ENCODE measurements at regions not wholly inside any gene's neighbourhood (a gene's known extent, or its start where the extent isn't known, plus 50 kb on each side); places are given as distances from the start of the nearest gene placed in this dataset.

DNA sequence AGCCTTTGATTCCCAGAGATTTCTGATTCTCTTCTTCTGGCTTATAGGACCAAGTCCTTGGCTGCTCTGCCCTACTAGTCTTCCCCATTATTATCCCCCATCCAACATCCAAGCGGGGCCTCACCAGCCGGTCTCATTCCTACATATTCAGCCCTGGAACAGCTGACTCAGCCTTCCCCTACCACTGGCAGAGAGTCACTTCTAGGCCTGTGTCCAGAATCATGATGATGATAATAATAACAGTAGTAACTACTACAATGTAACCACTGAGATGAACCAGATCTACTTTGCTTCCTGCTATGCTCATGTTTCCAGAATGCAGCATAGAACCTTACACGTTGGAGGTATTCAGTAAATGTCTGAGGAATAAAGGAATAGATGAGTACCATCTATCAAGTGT, 295.2 kb downstream of the SRBD1 start:
- Histone ChIP-seq H3K36me3 (ENCODE audit: insufficient read depth, low read length) (no peaks in the 10 kb centered on the region), H3K9me3 (ENCODE audit: control insufficient read depth in 1 of 2, low read length in 2 of 2) (no peaks in the 10 kb centered on the region), H3K27ac (ENCODE audit: low read depth, low read length) (no peak overlapping the region), H3K4me1 (ENCODE audit: insufficient read depth, low read length) (no peaks in the 10 kb centered on the region), H3K27me3 (ENCODE audit: insufficient read depth, low read length) (no peaks in the 10 kb centered on the region), H3K4me3 (ENCODE audit: low read length in 2 of 2) (no peak overlapping the region)
- CTCF ChIA-PET (ENCODE audit: partially characterized antibody) = no interaction called here
- no peak for DNase-seq
- no peaks in the 10 kb centered on the region for H3K4me1 Mint-ChIP-seq
- POLR2A ChIA-PET (ENCODE audit: partially characterized antibody) = no interaction called here
- no peaks in the 10 kb centered on the region for H3K36me3 Mint-ChIP-seq
- H3K27ac Mint-ChIP-seq = no peak overlapping the region
- H3K4me3 Mint-ChIP-seq = no peak overlapping the region
- H3K9me3 Mint-ChIP-seq = peaks cover 0 to 4% (median 0%) of the 10 kb centered on the region in 8 donors
- intact Hi-C loops (cut with micrococcal nuclease) = no loop called here
- peaks cover 4 to 5% of the 10 kb centered on the region in 2 donors for H3K27me3 Mint-ChIP-seq

DNA sequence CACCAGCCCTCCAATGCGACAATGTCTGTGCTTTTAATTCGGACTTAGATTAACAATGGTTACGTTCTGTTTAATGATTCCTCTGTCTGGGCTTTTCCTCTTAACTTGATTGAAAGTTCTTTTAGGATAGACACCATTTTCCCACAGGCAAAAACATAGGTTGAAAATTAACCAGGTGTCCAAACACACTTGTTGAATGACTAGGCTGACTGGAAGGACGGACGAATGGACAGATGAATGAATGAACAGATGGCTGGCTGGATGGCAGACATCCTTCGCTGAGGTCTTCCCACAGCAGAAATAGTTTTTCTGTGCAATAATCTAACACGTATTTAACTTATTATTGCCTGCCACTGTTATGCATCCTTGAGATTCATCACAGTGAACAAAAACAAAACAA, 298.8 kb downstream of the SRBD1 start:
- ChIA-PET POLR2A (ENCODE audit: partially characterized antibody) (no interaction called here), CTCF (ENCODE audit: partially characterized antibody) (no interaction called here)
- no peaks in the 10 kb centered on the region for H3K27me3 ChIP-seq (ENCODE audit: insufficient read depth, low read length)
- H3K4me3 Mint-ChIP-seq = no peak overlapping the region
- H3K4me1 Mint-ChIP-seq = no peaks in the 10 kb centered on the region
- H3K9me3 ChIP-seq (ENCODE audit: control insufficient read depth in 1 of 2, low read length in 2 of 2) = no peaks in the 10 kb centered on the region
- peaks cover 2 to 11% of the 10 kb centered on the region in 2 donors for H3K27me3 Mint-ChIP-seq
- H3K36me3 Mint-ChIP-seq = no peaks in the 10 kb centered on the region
- intact Hi-C loops (cut with micrococcal nuclease) = no loop called here
- no peak overlapping the region for H3K4me3 ChIP-seq (ENCODE audit: low read length in 2 of 2)
- H3K4me1 ChIP-seq (ENCODE audit: insufficient read depth, low read length) = no peaks in the 10 kb centered on the region
- no peak overlapping the region for H3K27ac Mint-ChIP-seq
- no peak overlapping the region for H3K27ac ChIP-seq (ENCODE audit: low read depth, low read length)
- no peaks in the 10 kb centered on the region for H3K36me3 ChIP-seq (ENCODE audit: insufficient read depth, low read length)
- H3K9me3 Mint-ChIP-seq = peaks cover 0 to 2% (median 0%) of the 10 kb centered on the region in 8 donors
- no peak for DNase-seq

DNA sequence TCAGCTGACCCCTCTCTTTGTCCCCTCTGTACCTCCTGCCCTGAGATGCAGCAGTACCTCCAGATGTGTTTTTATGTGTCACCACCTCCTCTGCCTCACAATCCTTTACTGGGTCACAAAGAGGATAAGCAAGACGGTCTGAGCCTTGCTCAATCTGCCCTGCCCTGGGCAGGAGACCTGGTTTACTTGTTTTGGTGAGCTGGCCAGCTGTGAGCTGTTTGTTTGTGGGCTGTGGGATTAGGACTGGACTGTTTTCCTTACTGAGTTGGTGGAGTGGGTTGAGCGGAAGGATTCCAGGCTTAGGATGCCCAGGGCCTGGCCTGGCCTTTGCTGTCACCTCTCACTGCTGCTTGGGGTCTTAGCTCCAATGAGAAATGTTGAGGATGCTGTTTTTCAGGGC, 299.5 kb downstream of the SRBD1 start:
- no peak overlapping the region for H3K4me3 ChIP-seq (ENCODE audit: low read length in 2 of 2)
- Mint-ChIP-seq H3K4me3 (no peak overlapping the region), H3K9me3 (peaks cover 0 to 2% (median 0%) of the 10 kb centered on the region in 8 donors), H3K27ac (no peak overlapping the region), H3K4me1 (no peaks in the 10 kb centered on the region), H3K27me3 (peaks cover 2 to 11% of the 10 kb centered on the region in 2 donors), H3K36me3 (no peaks in the 10 kb centered on the region)
- H3K27me3 ChIP-seq (ENCODE audit: insufficient read depth, low read length) = no peaks in the 10 kb centered on the region
- H3K36me3 ChIP-seq (ENCODE audit: insufficient read depth, low read length) = no peaks in the 10 kb centered on the region
- ChIA-PET POLR2A (ENCODE audit: partially characterized antibody) (no interaction called here), CTCF (ENCODE audit: partially characterized antibody) (no interaction called here)
- H3K9me3 ChIP-seq (ENCODE audit: control insufficient read depth in 1 of 2, low read length in 2 of 2) = no peaks in the 10 kb centered on the region
- H3K27ac ChIP-seq (ENCODE audit: low read depth, low read length) = no peak overlapping the region
- intact Hi-C loops (cut with micrococcal nuclease) = no loop called here
- no peaks in the 10 kb centered on the region for H3K4me1 ChIP-seq (ENCODE audit: insufficient read depth, low read length)
- no peak for DNase-seq

DNA sequence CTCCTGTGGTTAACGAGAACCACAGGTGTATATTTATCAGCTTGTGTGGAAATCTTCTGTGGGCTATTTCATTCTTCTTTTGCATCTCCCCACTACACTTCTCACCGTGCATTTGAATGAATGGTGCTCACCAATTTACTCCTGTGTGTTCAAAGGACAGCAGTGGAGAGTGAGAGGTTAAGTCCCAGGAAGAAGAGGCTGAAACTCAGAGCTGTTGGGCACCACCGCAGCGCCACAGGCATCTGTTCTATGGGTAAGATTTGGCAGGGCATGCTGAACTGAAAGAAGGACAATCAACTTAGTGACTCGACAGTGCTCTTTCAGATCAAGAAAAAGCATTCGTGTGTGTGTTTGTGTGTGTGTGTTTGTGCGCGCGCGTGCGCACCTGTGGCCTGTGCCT, 297.9 kb upstream of the SIX2 start:
- H3K36me3 Mint-ChIP-seq = no peaks in the 10 kb centered on the region
- no peak overlapping the region for H3K4me3 Mint-ChIP-seq
- no peaks in the 10 kb centered on the region for H3K27me3 ChIP-seq (ENCODE audit: insufficient read depth, low read length)
- peaks cover 0 to under 1% (median 0%) of the 10 kb centered on the region in 8 donors for H3K9me3 Mint-ChIP-seq
- no peaks in the 10 kb centered on the region for H3K9me3 ChIP-seq (ENCODE audit: control insufficient read depth in 1 of 2, low read length in 2 of 2)
- H3K36me3 ChIP-seq (ENCODE audit: insufficient read depth, low read length) = no peaks in the 10 kb centered on the region
- no peak for DNase-seq
- peaks cover 11 to 14% of the 10 kb centered on the region in 2 donors for H3K27me3 Mint-ChIP-seq
- no peak overlapping the region for H3K27ac Mint-ChIP-seq
- ChIA-PET CTCF (ENCODE audit: partially characterized antibody) (no interaction called here), POLR2A (ENCODE audit: partially characterized antibody) (no interaction called here)
- no peaks in the 10 kb centered on the region for H3K4me1 Mint-ChIP-seq
- H3K27ac ChIP-seq (ENCODE audit: low read depth, low read length) = no peak overlapping the region
- H3K4me1 ChIP-seq (ENCODE audit: insufficient read depth, low read length) = no peaks in the 10 kb centered on the region
- intact Hi-C loops (cut with micrococcal nuclease) = no loop called here
- no peak overlapping the region for H3K4me3 ChIP-seq (ENCODE audit: low read length in 2 of 2)

DNA sequence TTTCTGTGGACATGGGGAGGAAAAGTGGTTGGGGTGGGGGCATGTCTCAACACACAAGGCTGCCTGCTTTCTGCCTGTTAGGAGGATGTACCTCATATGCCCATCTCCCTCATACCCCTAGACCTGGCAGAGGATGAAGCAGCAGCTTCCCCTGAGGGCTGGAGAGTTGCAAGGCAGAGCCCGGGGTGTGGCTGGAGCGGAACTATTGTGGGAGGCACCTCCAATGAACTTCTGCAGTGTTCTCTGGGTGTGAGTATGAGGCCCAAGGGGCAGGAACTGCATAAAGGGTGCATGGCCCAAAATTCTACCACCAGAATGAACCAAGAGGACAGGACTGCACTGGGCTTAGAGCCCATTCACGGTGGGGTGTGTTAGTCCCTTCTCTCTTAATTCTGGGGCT, 296.3 kb upstream of the SIX2 start:
- no peak overlapping the region for H3K27ac ChIP-seq (ENCODE audit: low read depth, low read length)
- H3K36me3 ChIP-seq (ENCODE audit: insufficient read depth, low read length) = no peaks in the 10 kb centered on the region
- no peaks in the 10 kb centered on the region for H3K9me3 Mint-ChIP-seq
- H3K4me3 ChIP-seq (ENCODE audit: low read length in 2 of 2) = no peak overlapping the region
- POLR2A ChIA-PET (ENCODE audit: partially characterized antibody) = no interaction called here
- no peak overlapping the region for H3K4me3 Mint-ChIP-seq
- no peak for DNase-seq
- H3K9me3 ChIP-seq (ENCODE audit: control insufficient read depth in 1 of 2, low read length in 2 of 2) = no peaks in the 10 kb centered on the region
- CTCF ChIA-PET (ENCODE audit: partially characterized antibody) = no interaction called here
- H3K36me3 Mint-ChIP-seq = no peaks in the 10 kb centered on the region
- H3K4me1 ChIP-seq (ENCODE audit: insufficient read depth, low read length) = no peaks in the 10 kb centered on the region
- H3K27me3 Mint-ChIP-seq = peaks cover 12 to 15% of the 10 kb centered on the region in 2 donors
- H3K4me1 Mint-ChIP-seq = no peaks in the 10 kb centered on the region
- intact Hi-C loops (cut with micrococcal nuclease) = no loop called here
- H3K27ac Mint-ChIP-seq = no peak overlapping the region
- no peaks in the 10 kb centered on the region for H3K27me3 ChIP-seq (ENCODE audit: insufficient read depth, low read length)

DNA sequence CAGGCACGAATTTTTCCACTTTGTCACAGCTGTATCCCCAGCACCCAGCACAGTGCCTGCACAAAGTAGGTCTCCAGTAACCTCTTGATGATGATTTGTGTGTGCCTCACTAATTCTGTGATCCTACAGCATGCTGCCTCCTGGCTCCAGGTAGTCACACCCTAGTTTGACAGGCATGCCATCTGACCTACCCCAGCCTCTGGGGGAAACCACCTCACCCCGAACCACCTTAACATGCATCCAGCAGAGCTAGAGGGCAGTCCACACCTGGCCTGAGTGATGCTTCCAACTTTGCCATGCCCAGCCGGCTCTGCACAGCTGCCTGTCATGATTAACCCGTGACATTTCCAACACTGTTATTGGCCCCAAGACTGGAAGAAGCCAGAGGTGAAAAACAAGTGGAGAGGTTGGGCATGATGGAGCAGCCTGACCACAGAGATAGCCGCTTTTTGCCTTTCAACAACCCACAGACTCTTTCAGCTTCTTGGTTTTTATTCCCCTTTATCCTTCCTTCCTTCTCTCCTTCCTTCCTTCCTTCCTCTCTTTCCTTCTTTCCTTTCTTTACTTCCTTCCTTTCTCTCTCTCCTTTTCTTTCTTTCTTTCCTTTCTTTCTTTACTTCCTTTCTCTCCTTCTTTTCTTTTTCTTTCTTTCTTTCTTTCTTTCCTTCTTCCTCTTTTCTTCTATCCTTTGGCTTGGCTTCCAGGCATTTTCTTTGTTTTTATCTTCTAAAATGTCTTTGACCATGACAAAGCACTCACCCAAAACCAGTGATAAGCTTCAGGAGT, 294.4 kb upstream of the SIX2 start:
- CTCF ChIA-PET (ENCODE audit: partially characterized antibody) = no interaction called here
- intact Hi-C loops (cut with micrococcal nuclease) = no loop called here
- Mint-ChIP-seq H3K27ac (no peak overlapping the region), H3K4me3 (no peak overlapping the region), H3K36me3 (no peaks in the 10 kb centered on the region), H3K9me3 (no peaks in the 10 kb centered on the region), H3K27me3 (peaks cover 8 to 17% of the 10 kb centered on the region in 2 donors), H3K4me1 (no peaks in the 10 kb centered on the region)
- Histone ChIP-seq H3K27me3 (ENCODE audit: insufficient read depth, low read length) (no peaks in the 10 kb centered on the region), H3K36me3 (ENCODE audit: insufficient read depth, low read length) (no peaks in the 10 kb centered on the region), H3K4me1 (ENCODE audit: insufficient read depth, low read length) (no peaks in the 10 kb centered on the region), H3K27ac (ENCODE audit: low read depth, low read length) (no peak overlapping the region), H3K9me3 (ENCODE audit: control insufficient read depth in 1 of 2, low read length in 2 of 2) (no peaks in the 10 kb centered on the region), H3K4me3 (ENCODE audit: low read length in 2 of 2) (no peak overlapping the region)
- no peak for DNase-seq
- POLR2A ChIA-PET (ENCODE audit: partially characterized antibody) = no interaction called here

DNA sequence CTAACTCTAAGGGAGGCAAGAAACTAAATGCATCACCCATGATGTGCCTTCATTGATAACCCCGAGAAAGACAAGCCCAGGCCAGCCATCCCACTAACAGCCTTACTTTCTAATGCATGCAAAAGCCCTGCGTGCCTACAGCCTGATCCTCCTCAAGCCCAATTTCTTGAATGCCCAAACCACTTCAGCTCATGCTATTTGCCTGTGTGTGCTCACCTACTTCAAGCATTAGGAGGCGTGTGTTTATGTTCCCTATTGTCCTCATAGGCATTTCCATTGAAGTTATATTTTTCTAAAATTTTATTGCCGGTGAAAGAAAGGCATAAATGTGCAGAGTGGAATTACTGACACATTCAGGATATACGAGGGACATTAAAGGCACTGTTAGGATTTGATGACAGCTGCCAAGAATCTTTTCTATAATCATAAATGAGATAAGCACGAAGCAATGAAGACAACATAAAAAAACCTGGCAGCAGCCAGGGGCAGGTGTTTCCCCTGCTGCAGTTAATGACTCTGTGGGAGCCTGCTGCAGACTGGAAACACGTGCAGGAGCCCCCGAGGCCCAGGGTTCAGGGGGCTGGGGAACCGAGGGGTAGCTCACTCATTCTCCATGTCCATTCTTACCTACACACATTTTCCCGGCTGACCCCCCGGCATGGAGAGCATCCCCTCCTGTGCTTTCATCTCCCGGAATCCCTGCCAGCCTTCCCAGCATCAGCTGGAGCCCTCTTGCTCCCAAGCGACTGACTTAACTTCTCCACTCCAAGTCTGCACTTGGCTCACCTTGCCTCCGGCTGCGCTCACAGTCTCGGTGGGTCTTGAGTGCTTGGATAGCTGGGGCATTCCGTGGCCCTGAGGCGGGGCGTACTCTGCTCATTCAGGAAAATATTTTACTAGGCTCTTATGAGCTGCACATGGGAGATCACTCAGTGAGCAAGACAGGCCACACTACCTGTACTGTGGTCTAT, 292.3 kb upstream of the SIX2 start:
- Mint-ChIP-seq H3K27ac (no peak overlapping the region), H3K27me3 (peaks cover 8 to 17% of the 10 kb centered on the region in 2 donors), H3K9me3 (no peaks in the 10 kb centered on the region), H3K4me1 (no peaks in the 10 kb centered on the region), H3K4me3 (no peak overlapping the region), H3K36me3 (no peaks in the 10 kb centered on the region)
- no peaks in the 10 kb centered on the region for H3K4me1 ChIP-seq (ENCODE audit: insufficient read depth, low read length)
- no peak overlapping the region for H3K4me3 ChIP-seq (ENCODE audit: low read length in 2 of 2)
- ChIA-PET CTCF (ENCODE audit: partially characterized antibody) (interaction anchor here (1.5 kb wide), 1 partner anchor 33 kb away, joined by 3 read pairs; no protein-coding TSS in a partner anchor), POLR2A (ENCODE audit: partially characterized antibody) (no interaction called here)
- DNase-seq = no peak
- no peak overlapping the region for H3K27ac ChIP-seq (ENCODE audit: low read depth, low read length)
- no peaks in the 10 kb centered on the region for H3K36me3 ChIP-seq (ENCODE audit: insufficient read depth, low read length)
- intact Hi-C loops (cut with micrococcal nuclease) = no loop called here
- no peaks in the 10 kb centered on the region for H3K27me3 ChIP-seq (ENCODE audit: insufficient read depth, low read length)
- no peaks in the 10 kb centered on the region for H3K9me3 ChIP-seq (ENCODE audit: control insufficient read depth in 1 of 2, low read length in 2 of 2)

Data from CD4-positive, alpha-beta memory T cell (primary cell).